ENCODE measurements at regions not wholly inside any gene's neighbourhood (a gene's known extent, or its start where the extent isn't known, plus 50 kb on each side); places are given as distances from the start of the nearest gene placed in this dataset.

DNA sequence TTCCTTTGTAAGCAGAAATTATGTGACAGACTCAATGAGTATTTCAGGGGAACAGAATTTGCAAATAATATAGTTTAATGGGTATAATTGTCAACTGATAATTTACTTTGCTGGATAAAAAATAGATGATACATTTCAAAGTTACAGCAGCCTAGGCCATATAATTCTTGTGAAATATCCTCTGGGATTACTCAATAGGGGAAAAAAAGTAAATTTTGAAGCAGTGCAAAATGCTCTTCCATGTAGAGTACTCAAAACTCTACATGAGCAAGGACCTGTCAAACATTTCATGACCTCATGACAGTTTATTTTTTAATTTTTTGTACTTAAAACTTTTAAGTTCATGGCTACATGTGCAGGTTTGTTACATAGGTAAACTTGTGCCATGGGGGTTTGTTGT is 163.3 kb downstream of the DACT1 start:
- TF ChIP-seq NR2C2 (CRISPR knock-in tag; IDR thresholded peaks at IDR 0.05) (no peak), NFE2L1 (CRISPR knock-in tag; IDR thresholded peaks at IDR 0.05) (no peak), ATF6 (CRISPR knock-in tag; IDR thresholded peaks at IDR 0.05) (no peak), NFYB (CRISPR knock-in tag; conservative IDR thresholded peaks at IDR 0.05; ENCODE audit: low read depth) (no peak)
